GM10248 (cell line): ENCODE measurements at regions not wholly inside any gene's neighbourhood (a gene's known extent, or its start where the extent isn't known, plus 50 kb on each side); places are given as distances from the start of the nearest gene placed in this dataset.
"Not testable (repeated sequence)": the region's sequence is repeated elsewhere in the genome, so short reads cannot be mapped to it uniquely, and the experiment has no call there.

Experiments
- CTCF ChIA-PET: fragments of 300-600 bp; sonication (Branson Sonifier 250); formaldehyde crosslinking; extraction: SDS; loops from one replicate; lab custom pipeline; 2021; ENCODE audit warnings: antibody characterized with exemption; lab: Yijun Ruan, JAX
- POLR2A ChIA-PET: fragments of 350-650 bp; sonication (Branson Sonifier 250); formaldehyde crosslinking; extraction: SDS; loops from one replicate; lab custom pipeline; 2020; ENCODE audit warnings: antibody characterized with exemption; lab: Yijun Ruan, JAX
- DNase-seq: peaks from one replicate; pipeline ENCODE4 v3.0.0; 2012; ENCODE audit errors: extremely low spot score
- TF ChIP-seq, protein P1 (sequence below): IDR thresholded peaks from 2 replicates; pipeline ENCODE4 v1.5.1; 2012; ENCODE audit warnings: mild to moderate bottlenecking, low read depth; ENCODE audit errors: extremely low read depth, missing control alignments, control extremely low read depth

DNA sequence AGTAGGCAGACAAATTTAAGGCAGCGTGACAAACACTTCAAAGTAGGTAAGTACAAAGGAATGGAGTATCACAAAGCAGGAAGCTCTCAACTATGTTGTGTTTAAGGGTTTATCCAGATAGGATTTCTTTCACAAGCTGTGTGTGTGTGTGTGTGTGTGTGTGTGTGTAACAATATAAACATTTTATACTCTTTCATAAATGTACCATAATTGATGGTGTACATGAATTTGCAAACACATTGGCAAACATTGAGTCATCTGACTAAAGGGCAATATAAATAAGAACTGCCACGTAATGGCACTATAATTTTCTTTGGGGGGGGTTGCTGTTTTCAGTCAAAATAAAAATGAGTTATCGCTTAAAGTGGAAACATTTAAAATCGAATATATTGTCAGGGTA lies 1004.4 kb upstream of the DDX18 start:
- ChIA-PET CTCF (no interaction called here), POLR2A (no interaction called here)
- TF ChIP-seq, protein P1, sequence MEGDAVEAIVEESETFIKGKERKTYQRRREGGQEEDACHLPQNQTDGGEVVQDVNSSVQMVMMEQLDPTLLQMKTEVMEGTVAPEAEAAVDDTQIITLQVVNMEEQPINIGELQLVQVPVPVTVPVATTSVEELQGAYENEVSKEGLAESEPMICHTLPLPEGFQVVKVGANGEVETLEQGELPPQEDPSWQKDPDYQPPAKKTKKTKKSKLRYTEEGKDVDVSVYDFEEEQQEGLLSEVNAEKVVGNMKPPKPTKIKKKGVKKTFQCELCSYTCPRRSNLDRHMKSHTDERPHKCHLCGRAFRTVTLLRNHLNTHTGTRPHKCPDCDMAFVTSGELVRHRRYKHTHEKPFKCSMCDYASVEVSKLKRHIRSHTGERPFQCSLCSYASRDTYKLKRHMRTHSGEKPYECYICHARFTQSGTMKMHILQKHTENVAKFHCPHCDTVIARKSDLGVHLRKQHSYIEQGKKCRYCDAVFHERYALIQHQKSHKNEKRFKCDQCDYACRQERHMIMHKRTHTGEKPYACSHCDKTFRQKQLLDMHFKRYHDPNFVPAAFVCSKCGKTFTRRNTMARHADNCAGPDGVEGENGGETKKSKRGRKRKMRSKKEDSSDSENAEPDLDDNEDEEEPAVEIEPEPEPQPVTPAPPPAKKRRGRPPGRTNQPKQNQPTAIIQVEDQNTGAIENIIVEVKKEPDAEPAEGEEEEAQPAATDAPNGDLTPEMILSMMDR: no peak
- DNase-seq: no peak

DNA sequence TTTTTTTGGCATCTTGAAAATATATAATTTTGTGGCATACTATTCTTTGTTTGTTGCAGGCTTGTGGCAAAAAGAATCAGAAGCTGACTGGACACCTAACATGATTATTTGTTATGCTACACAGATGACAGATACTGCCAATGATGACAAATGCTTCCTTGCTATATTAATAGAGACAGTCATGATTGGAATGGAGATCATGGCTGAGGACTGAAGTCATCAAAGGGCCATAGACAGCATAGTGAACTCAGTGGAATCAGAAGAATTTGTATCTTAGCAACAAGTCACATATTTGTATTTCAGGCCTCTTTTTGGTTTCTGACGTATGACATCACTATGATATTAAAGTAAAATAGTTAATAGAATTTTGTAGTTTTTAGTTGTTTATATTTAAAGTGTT lies 1003.8 kb upstream of the DDX18 start:
- TF ChIP-seq, protein P1: no peak
- no peak for DNase-seq
- CTCF ChIA-PET: no interaction called here
- POLR2A ChIA-PET: no interaction called here

DNA sequence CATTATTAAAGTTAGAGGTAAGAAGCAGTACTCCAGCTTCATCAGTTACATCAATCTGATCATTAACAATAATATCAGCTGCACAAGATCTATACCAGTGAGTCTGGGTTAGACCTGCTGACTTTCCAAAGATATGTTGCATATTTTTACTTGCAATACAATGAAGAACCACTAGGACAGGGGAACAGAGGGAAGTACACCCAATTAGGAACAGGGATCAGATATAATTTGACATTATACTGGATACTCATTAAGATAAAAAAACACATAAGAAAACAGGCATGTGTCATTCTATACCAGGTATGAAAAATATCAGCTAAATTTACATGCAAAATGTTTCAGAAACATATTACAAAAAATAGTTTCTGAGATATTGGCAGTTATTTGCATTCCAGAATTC lies 995.1 kb upstream of the DDX18 start:
- TF ChIP-seq, protein P1: no peak
- ChIA-PET POLR2A (no interaction called here), CTCF (interaction anchor here (1.2 kb wide), 1 partner anchor 22 kb away, joined by 3 read pairs; no protein-coding TSS in a partner anchor)
- DNase-seq: no peak

DNA sequence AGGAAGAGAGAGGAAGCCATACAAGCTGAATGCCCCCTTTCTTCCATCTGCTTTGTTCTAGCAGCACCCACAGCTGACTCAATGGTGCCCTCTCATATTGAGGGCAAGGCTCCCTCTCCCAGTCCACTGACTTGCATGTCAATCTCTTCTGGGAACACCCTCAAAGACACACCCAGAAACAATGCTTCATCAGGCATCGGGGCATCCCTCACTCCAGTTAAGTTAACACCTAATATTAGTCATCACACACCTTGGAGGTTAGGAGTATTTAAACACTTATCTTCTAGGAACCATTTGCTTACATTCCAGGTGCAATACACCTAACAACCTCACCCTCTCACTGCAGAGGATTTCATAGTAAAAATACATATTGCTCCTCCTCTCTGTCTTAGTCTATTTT lies 993.5 kb upstream of the DDX18 start:
- ChIA-PET POLR2A (no interaction called here), CTCF (interaction anchor here (1.0 kb wide), 1 partner anchor 17 kb away, joined by 3 read pairs; no protein-coding TSS in a partner anchor)
- no peak for DNase-seq
- TF ChIP-seq, protein P1: no peak

DNA sequence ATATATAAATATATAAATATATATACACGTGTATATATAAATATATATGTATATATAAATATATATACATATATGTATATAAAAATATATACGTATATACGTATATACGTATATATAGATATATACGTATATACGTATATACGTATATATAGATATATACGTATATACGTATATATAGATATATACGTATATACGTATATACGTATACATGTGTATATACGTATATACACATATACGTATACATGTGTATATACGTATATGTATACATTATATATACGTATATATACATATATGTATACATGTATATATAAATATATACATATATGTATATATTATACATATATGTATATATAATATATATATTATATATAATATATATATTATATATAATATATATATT lies 984.9 kb upstream of the DDX18 start:
- DNase-seq, POLR2A ChIA-PET, CTCF ChIA-PET: not testable (repeated sequence)

DNA sequence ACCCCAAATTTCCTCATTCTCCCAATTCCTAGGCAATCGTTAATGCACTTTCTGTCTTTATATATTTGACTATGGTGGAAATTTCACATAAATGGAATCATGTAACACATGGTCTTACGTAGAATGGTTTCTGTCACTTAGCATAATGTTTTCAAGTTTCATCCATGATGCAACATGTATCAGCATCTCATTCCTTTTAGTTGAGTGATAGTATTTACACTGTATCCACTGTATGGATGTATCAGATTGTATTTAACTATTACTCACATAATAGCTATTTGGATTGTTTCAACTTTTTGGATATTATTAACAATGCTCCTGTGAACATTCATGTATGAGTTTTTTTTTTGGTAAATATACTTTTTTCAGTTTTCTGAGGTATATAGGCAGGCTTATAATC lies 982.3 kb upstream of the DDX18 start:
- POLR2A ChIA-PET: no interaction called here
- TF ChIP-seq, protein P1: no peak
- DNase-seq: no peak
- CTCF ChIA-PET: interaction anchor here (1.4 kb wide), 1 partner anchor 18 kb away, joined by 3 read pairs; no protein-coding TSS in a partner anchor

DNA sequence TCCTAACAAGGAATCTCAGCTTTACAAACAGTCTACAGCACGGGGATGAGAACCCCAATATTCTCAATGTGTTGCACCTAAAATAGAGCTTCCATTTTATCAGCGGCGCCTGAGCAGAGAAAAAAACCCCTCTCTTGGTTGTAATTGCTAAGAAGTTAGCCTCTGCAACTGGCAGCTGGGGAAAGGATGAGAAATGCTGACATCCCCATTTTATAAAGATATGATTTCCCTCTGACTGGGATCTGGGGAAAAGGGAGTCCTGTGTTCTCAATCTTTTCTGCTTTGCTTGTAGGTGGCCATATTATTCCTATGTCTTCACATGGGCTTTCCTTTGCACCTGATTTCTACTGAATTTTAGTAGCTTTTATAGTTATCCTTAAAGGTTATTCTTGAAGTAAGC lies 981.4 kb upstream of the DDX18 start:
- TF ChIP-seq, protein P1: no peak
- ChIA-PET POLR2A (no interaction called here), CTCF (interaction anchor here (1.4 kb wide), 1 partner anchor 18 kb away, joined by 3 read pairs; no protein-coding TSS in a partner anchor)
- no peak for DNase-seq
